Neural crest cell (in vitro differentiated cells): ENCODE measurements at regions not wholly inside any gene's neighbourhood (a gene's known extent, or its start where the extent isn't known, plus 50 kb on each side); places are given as distances from the start of the nearest gene placed in this dataset.

ENCODE experiments used
- DNase-seq: peaks from one replicate; pipeline ENCODE4 v3.0.0; 2021; ENCODE audit warnings: low read depth, mixed read lengths, low spot score
- H3K27ac Mint-ChIP-seq: one replicate; pipeline ENCODE4 v1.8.0; 2021; ENCODE audit warnings: mild to moderate bottlenecking, mixed read lengths; ENCODE audit not compliant: unreplicated experiment
- H3K27me3 Mint-ChIP-seq: 2 replicates; pipeline ENCODE4 v1.8.0; 2021; ENCODE audit warnings: low read depth, mild to moderate bottlenecking, mixed read lengths
- H3K36me3 Mint-ChIP-seq: 2 replicates; pipeline ENCODE4 v1.8.0; 2021; ENCODE audit warnings: low read depth, mild to moderate bottlenecking, mixed read lengths
- H3K4me1 Mint-ChIP-seq: 2 replicates; pipeline ENCODE4 v1.8.0; 2021; ENCODE audit warnings: mixed read lengths
- H3K4me3 Mint-ChIP-seq: one replicate; pipeline ENCODE4 v1.8.0; 2021; ENCODE audit warnings: mild to moderate bottlenecking, mixed read lengths
- H3K9me3 Mint-ChIP-seq: 2 replicates; pipeline ENCODE4 v1.8.0; 2021; ENCODE audit warnings: mixed read lengths
- CTCF ChIP-seq: fragments of 200-600 bp; sonication (generic); conservative IDR thresholded peaks from 2 replicates; pipeline ENCODE4 v1.5.0; 2021; ENCODE audit warnings: antibody characterized with exemption, mild to moderate bottlenecking

GRCh38 chr2:215728504-215729065 lies 284.8 kb downstream of the MREG start:
- Mint-ChIP-seq H3K4me1 (no peaks in the 10 kb centered on the region), H3K9me3 (peaks cover 5% of the 10 kb centered on the region), H3K27ac (no peak overlapping the region), H3K36me3 (no peaks in the 10 kb centered on the region), H3K27me3 (no peaks in the 10 kb centered on the region), H3K4me3 (no peak overlapping the region)
- no peak for TF ChIP-seq CTCF
- no peak for DNase-seq

GRCh38 chr2:215727507-215728503 lies 285.5 kb downstream of the MREG start:
- Mint-ChIP-seq H3K4me3 (no peak overlapping the region), H3K4me1 (no peaks in the 10 kb centered on the region), H3K36me3 (no peaks in the 10 kb centered on the region), H3K27me3 (no peaks in the 10 kb centered on the region), H3K9me3 (peaks cover 5% of the 10 kb centered on the region), H3K27ac (no peak overlapping the region)
- DNase-seq, result no peak
- no peak for TF ChIP-seq CTCF

GRCh38 chr2:215726070-215726469 lies 287.3 kb downstream of the MREG start:
- Mint-ChIP-seq H3K36me3 (no peaks in the 10 kb centered on the region), H3K9me3 (peaks cover 9% of the 10 kb centered on the region), H3K27ac (no peak overlapping the region), H3K4me1 (no peaks in the 10 kb centered on the region), H3K4me3 (no peak overlapping the region), H3K27me3 (no peaks in the 10 kb centered on the region)
- no peak for TF ChIP-seq CTCF
- no peak for DNase-seq

GRCh38 chr2:215724146-215724545 lies 288.3 kb upstream of the FN1 start:
- Mint-ChIP-seq H3K27ac (no peak overlapping the region), H3K36me3 (no peaks in the 10 kb centered on the region), H3K9me3 (peaks cover 9% of the 10 kb centered on the region), H3K4me1 (no peaks in the 10 kb centered on the region), H3K4me3 (no peak overlapping the region), H3K27me3 (no peaks in the 10 kb centered on the region)
- no peak for TF ChIP-seq CTCF
- no peak for DNase-seq

GRCh38 chr2:215723631-215724011 lies 287.8 kb upstream of the FN1 start:
- H3K27ac Mint-ChIP-seq, result no peak overlapping the region
- no peaks in the 10 kb centered on the region for H3K36me3 Mint-ChIP-seq
- H3K4me1 Mint-ChIP-seq, result no peaks in the 10 kb centered on the region
- no peak for TF ChIP-seq CTCF
- no peak for DNase-seq
- no peaks in the 10 kb centered on the region for H3K27me3 Mint-ChIP-seq
- H3K9me3 Mint-ChIP-seq, result peaks cover 9% of the 10 kb centered on the region
- H3K4me3 Mint-ChIP-seq, result no peak overlapping the region
